ENCODE measurements at regions not wholly inside any gene's neighbourhood (a gene's known extent, or its start where the extent isn't known, plus 50 kb on each side); places are given as distances from the start of the nearest gene placed in this dataset.

DNA sequence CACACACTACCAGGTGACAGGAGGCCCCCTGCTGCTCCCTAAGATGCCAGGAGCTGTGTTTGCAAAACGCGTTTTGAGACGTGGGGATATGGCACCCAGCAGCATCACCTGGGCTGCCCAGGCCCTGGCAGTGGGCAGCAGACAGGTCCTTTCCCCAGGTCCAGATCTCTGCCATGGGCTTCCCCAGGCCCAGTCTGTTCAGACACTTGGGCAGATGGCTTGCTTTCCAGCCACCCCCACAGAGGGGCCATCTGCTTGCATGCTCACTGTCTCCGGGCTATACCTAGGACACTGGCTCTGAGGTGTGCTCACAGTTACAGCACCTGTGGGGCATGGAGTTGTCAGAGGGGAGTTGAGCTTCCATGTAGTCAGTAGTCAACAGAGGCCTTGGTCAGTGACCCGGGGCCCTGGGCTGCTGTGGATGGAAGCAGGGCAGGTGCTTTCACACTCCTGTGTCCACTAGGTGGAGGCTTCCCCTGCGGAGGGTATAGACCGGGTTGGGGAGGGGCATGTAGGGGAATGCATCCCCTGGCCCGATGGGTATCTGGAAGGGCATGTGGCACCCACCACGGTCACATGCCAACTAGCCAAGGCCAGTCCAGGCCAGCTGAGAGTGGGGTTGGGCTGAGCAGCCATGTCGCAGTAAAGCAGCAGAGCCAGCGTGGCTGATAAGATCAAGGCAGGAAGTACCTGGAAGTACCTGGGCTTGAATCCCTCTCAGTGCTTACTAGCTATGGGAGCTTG lies 185.4 kb upstream of the SLC24A3 start:
- Histone ChIP-seq H3K27me3 (no peaks in the 10 kb centered on the region), H3K36me3 (no peaks in the 10 kb centered on the region), H3K9me3 (no peaks in the 10 kb centered on the region), H3K27ac (no peak overlapping the region), H3K4me1 (ENCODE audit: control insufficient read depth in 1 of 2, insufficient read depth in 1 of 2, low read depth in 1 of 2, low read length in 1 of 2) (no peaks in the 10 kb centered on the region), H3K4me3 (ENCODE audit: low read depth in 1 of 2, low read length in 1 of 2) (no peak overlapping the region)
- TF ChIP-seq, protein P1, sequence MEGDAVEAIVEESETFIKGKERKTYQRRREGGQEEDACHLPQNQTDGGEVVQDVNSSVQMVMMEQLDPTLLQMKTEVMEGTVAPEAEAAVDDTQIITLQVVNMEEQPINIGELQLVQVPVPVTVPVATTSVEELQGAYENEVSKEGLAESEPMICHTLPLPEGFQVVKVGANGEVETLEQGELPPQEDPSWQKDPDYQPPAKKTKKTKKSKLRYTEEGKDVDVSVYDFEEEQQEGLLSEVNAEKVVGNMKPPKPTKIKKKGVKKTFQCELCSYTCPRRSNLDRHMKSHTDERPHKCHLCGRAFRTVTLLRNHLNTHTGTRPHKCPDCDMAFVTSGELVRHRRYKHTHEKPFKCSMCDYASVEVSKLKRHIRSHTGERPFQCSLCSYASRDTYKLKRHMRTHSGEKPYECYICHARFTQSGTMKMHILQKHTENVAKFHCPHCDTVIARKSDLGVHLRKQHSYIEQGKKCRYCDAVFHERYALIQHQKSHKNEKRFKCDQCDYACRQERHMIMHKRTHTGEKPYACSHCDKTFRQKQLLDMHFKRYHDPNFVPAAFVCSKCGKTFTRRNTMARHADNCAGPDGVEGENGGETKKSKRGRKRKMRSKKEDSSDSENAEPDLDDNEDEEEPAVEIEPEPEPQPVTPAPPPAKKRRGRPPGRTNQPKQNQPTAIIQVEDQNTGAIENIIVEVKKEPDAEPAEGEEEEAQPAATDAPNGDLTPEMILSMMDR (IDR thresholded peaks at IDR 0.05): no peak

DNA sequence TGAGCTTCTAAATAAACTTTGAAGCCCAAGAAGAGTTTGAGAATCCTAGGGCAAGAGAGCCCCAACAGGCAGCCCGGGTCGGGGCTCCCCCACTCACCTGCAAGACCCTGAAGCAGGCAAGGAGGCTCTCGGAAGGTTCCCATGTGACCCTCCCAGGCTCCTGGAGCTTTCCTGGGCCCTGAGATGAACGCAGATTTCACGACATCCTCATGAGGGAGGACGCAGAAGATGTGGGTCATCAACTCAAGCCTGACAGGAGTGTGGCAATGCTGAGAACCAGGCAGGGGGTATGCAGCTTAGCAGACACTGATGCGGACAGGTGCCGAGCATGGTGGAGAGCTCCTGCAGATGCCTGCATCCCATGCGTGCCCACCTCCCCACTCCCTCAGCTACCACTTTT lies 184.5 kb upstream of the SLC24A3 start:
- H3K27ac ChIP-seq: no peak overlapping the region
- H3K9me3 ChIP-seq: no peaks in the 10 kb centered on the region
- H3K4me1 ChIP-seq (ENCODE audit: control insufficient read depth in 1 of 2, insufficient read depth in 1 of 2, low read depth in 1 of 2, low read length in 1 of 2): no peaks in the 10 kb centered on the region
- H3K27me3 ChIP-seq: no peaks in the 10 kb centered on the region
- H3K36me3 ChIP-seq: no peaks in the 10 kb centered on the region
- TF ChIP-seq, protein P1 (IDR thresholded peaks at IDR 0.05): no peak
- H3K4me3 ChIP-seq (ENCODE audit: low read depth in 1 of 2, low read length in 1 of 2): no peak overlapping the region

DNA sequence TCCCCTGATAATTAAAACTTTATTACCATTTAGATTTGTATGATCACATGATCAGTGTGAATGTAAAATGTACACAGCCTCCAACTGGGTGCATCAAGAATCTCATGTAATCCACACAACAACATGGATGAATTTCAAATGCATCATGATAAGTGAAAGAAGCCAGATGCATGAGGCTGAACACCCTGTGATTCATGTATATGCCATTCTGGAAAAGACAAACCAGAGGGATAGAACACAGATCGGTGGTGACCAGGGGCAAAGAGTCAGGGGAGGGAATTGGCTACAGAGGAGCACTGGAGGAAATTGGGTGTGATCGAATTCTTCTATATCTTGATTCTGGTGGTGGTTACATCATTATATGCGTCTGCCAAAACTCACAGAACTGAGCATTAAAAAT lies 170.7 kb upstream of the SLC24A3 start:
- peaks cover 7% of the 10 kb centered on the region for H3K27me3 ChIP-seq
- no peak overlapping the region for H3K27ac ChIP-seq
- H3K36me3 ChIP-seq: no peaks in the 10 kb centered on the region
- no peak overlapping the region for H3K4me3 ChIP-seq (ENCODE audit: low read depth in 1 of 2, low read length in 1 of 2)
- H3K4me1 ChIP-seq (ENCODE audit: control insufficient read depth in 1 of 2, insufficient read depth in 1 of 2, low read depth in 1 of 2, low read length in 1 of 2): no peaks in the 10 kb centered on the region
- H3K9me3 ChIP-seq: no peaks in the 10 kb centered on the region
- TF ChIP-seq, protein P1 (IDR thresholded peaks at IDR 0.05): no peak

DNA sequence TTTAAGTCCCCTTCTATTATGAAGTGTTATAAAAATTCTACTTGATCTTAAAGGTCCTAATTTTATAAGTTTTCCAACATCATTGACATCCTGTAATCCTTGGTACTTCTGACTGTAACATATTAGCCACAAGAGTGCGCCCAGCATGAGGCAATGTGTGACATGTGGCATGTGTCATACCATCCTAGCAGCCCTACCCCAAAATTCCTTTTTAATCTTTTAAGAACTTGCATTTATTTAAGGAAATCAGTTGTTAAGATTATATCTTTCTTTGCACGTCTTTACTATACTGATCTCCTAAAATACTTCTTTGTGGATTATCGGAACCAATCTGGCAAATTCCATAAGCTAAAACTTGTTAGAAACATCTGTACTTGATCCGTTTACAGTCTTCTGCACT lies 167.1 kb upstream of the SLC24A3 start:
- Histone ChIP-seq H3K27me3 (peaks cover 7% of the 10 kb centered on the region), H3K27ac (no peak overlapping the region), H3K36me3 (no peaks in the 10 kb centered on the region), H3K4me3 (ENCODE audit: low read depth in 1 of 2, low read length in 1 of 2) (no peak overlapping the region), H3K9me3 (no peaks in the 10 kb centered on the region), H3K4me1 (ENCODE audit: control insufficient read depth in 1 of 2, insufficient read depth in 1 of 2, low read depth in 1 of 2, low read length in 1 of 2) (no peaks in the 10 kb centered on the region)
- TF ChIP-seq, protein P1 (IDR thresholded peaks at IDR 0.05): no peak

DNA sequence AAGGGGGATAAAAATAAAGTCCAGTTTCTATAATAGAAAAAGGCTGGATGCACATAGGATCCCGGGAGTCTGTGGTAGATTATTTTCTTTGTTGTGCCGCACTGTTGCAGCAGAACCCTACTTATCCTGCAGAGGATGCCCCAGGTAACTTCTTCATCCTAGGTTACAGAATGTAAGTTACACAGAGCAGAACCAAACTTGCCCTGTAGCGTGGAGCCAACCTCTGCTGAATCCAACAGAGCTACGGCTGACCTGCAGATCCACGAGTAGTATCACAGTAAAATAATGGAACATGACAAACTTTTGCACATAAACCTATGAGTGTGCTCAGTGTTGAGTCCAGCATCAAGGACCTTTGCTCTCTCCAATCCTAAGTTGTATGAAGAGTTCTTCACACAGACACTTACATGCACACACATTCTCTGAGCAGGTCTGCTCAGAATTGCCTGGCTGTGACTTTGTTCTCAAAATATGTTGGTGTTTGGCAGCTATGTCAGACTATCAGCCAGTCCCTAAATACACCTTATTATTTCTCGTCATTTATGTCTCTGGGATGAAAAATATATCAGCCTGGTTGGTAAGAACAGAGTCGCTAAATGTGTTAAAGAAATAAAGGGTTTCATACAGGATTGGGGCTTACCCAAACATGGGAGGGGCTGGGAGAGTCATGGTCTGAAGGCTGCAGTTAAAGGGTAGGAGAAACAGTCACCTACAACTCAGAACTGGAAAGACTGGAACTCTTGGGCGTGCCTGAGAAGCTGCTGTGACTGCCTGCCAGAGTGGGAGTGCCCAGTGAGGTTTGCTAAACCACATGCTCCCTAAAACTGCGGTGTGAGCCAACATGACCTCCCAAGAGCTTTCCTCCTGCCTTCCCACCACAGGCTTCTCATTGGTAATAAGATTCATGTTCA lies 165.1 kb upstream of the SLC24A3 start:
- Histone ChIP-seq H3K4me1 (ENCODE audit: control insufficient read depth in 1 of 2, insufficient read depth in 1 of 2, low read depth in 1 of 2, low read length in 1 of 2) (no peaks in the 10 kb centered on the region), H3K27me3 (peaks cover 7% of the 10 kb centered on the region), H3K9me3 (no peaks in the 10 kb centered on the region), H3K36me3 (no peaks in the 10 kb centered on the region), H3K4me3 (ENCODE audit: low read depth in 1 of 2, low read length in 1 of 2) (no peak overlapping the region), H3K27ac (no peak overlapping the region)
- TF ChIP-seq, protein P1 (IDR thresholded peaks at IDR 0.05): no peak

All from neutrophil (primary cell).